GM19397 (cell line): ENCODE measurements at regions not wholly inside any gene's neighbourhood (a gene's known extent, or its start where the extent isn't known, plus 50 kb on each side); places are given as distances from the start of the nearest gene placed in this dataset.

Source experiments
- ATAC-seq: cut with Tn5 transposase; IDR thresholded peaks from one replicate; pipeline ENCODE4 v1.9.1; 2021; ENCODE audit warnings: mild to moderate bottlenecking, moderate library complexity; ENCODE audit not compliant: unreplicated experiment

DNA sequence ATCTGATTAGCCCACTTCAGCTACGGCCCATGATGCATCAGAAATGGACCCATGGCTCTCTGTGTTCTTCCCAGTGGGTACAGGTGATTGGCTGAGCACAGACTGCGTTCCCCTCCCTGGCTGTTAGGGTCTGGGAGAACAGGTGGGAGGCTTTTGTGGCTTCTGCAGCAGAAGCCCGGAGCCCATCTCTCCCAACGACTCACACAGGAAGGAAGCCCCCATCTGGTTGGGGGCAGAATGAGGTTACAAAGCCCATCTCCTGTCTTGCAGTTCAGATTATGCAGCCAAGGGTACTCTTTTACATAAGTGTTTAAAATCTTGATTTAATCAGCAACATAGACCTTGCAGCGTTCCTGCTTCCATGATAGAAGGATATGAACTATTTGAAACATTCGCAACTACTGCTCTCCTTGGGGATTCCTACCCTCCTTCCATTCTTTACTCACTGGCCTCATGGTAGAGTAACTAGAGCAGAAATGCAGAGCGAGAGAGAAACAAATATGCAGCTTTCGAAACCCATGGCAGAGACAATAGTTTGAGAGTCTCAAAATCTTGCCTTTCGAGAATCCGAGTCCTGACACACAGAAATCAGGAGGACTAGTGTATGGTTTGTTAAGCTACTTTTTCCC, 291.3 kb downstream of the TLE3 start:
- ATAC-seq, result no peak

DNA sequence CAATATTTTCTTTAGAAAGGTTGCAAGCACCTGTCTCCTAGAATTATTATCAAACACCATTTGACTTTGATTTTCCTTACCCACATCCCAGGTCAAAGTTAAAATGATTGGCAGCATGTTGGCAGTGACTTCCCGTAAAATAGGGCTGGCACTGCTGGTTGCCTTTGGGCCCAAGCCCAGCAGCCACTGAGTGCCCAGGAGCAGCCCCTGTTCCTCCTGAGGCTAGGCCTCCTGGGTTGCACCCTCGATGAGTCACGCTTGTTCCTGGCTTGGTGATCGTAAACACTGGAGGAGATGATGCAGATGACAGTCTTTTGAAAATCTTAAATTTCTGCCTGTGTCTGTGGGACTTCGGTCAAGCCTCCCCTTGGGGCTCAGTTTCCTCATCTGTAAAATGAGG, 290.0 kb downstream of the TLE3 start:
- no peak for ATAC-seq

DNA sequence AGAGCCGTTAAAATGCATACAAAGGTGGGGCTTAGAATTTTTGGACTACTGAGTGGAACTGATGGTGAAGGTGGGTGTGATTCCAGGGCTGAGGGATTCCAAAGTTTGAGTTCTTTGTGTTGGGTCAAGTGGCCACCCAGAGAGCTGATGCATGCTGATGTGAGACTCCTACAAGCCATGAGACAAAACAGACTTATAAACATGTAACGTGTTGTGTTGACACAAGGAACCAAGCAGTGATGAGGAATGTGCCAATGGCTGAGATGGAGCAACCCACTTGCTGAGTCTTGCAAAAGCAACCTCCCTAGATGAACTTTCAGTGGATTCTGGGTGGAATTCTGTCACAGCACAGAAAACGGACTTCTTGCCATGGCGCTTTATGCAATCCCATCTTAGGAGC, 289.0 kb downstream of the TLE3 start:
- no peak for ATAC-seq

DNA sequence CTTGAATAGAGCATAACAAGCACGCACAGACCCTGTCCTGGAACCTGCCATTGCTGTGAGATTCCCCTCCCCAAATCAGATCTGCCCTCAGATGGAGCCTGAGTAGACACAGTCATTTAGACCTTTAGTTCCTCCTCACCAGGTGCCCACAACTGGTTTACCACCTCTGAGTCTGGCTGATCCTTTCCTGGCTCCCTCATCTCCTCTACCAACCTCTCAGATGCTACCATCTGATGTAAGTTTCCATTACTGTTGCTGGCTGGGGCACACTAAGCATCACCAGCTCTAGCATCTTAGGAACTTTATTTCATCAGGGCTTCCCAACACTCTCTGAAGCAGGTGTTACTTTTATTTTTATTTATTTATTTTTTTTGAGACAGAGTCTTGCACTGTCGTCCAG, 288.3 kb downstream of the TLE3 start:
- ATAC-seq, result no peak

DNA sequence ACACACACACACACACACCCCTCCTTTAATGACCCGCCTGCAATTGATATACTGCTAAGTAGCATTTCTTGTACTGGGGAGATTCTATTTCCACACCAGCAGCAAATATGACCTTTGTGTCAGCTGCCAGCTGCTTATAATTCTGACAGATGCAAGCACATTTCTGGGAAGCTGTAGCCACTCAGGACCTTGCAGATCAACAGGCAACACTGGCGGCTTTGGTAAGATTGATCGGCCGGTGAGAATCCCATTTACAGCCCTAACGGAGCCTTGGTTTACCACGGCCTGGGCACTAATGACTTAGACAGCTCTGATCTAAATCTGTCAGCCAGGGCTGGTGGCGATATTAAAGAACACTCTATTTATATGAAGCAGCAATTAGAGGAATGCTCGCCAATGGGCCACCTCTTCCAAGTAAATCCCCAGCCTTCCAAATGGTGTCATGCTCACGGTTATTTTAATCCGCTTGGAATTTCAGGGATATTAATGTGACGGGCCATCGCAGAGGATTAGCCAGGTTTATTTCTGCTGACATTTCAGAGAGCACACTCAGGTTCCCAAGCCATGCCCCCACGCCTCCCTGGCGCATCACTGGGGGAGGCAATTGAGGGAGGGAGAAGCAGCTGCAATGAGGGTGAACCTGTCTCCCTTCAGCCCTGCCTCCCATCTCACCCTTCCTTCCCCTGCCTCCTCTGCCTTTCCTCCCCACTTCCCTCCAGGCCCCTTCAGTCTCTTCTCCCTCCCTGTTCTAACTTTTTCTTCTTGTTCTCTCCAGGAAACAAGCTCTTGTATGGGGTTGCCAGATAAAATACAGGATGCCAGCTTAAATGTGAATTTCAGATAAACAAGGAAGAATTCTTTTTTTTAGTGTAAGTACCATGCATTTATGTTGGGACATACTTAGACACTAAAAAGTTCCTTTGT, 287.0 kb downstream of the TLE3 start:
- ATAC-seq, result no peak

DNA sequence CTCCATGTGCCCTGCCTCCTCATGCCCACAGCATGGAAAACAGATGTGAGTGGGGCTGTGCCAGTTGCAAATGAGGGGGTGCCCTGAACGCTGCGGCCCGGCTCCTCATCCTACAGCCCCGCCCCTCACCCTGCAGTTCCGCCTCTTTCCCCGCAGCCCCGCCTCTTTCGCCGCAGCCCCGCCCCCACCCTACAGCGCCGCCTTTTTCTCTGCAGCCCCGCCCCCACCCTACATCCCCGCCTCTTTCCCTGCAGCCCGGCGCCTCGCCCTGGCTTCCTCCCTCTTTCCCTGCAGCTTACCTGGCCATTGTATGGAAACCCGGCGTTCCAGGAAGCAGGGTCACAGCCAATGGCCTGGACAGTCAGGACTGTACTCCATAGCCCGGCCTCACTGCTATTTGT, 284.9 kb downstream of the TLE3 start:
- ATAC-seq, result no peak

DNA sequence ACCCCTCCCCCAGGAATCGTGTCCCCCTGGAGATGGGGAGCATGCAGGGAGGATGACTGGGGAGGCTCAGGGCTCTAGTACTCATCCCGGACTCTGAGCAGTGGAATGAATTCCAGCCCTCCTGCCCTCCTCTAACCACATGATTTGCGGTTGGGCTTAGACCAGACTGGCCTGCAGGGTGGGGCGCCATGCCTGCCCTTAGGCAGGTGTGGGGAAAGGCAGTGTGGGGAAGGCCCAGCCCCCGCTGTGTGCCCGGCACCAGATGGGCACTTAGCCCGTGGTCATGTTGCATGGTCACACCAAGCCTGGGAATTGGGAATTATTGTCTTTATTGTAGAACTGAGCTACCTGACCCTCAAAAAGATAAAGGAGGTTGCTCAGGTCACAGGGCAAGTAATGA, 283.8 kb downstream of the TLE3 start:
- no peak for ATAC-seq

DNA sequence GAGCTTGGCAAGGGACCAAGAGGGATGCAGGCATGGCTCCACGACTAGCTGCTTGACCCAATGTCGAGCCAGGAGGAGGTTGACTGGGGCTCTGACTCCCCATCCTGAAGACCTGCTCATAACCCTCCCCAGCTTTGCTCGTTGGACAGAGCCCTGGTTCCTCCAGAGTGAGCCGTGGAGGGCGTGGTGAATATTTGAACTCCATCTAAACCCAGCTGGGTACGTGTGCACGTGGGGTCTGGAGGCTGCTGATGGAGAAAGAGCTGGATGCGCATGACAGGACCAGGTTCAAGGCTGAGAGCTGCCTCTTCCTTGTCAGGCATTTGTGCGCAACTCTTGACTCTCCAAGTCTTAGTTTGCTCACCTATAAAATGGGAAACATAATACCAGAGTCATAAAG, 282.8 kb downstream of the TLE3 start:
- no peak for ATAC-seq

DNA sequence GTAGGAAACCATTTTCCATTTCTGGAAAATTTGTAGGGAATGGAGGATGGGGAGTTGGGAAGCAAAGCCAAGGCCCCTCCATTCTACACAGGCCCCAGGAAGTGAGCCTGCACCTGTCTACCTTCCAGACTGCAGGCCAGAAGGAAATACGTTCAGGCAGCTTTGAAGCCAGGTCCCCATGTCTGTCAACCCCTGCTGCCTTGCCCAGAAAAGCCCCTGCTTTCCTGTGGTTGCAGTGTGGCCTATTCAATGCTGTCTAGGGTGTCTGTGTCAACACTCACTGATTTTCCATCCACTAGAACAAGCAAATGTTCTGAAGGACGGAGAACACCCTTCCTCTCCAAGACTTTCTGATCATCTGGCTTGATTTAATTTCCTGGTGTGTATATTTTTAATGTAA, 281.9 kb downstream of the TLE3 start:
- no peak for ATAC-seq

DNA sequence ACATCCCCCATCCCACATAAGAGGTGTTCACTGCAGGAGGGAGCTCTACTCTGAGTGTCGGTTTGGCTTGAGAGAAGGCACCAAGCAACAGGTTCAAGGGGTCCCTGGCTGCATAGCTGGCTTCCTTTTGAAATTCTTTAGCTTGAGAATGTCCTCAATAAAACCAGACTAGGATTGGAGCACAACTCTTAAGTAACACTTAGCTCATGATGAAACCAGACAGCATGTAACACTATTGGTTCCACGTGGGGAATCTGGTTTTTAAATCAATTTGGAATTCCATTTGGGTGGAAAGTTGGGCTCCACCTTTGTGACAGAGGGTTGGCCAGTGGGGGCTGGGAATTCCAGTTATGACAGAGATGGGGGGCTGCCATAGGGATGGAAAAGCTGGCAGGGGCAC, 281.2 kb downstream of the TLE3 start:
- ATAC-seq, result no peak

DNA sequence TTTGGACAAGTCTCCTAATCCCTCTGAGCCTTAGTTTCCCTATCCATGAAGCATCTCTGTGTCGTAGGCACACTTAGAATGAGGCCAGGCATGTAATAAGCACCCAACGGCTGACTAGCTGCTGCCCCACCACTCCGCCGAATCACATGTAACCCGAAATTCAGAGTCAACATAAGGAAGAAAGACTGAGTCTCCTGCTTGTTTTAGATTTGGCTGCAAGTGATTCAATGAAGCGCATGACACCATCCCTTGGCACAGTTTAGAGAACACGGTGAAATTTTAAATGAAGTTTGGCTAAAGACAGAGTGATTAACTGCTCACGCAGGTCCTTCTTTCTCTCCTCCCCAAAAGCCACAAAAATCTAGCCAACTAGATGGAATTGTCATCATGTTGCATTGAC, 279.2 kb downstream of the TLE3 start:
- ATAC-seq, result no peak

DNA sequence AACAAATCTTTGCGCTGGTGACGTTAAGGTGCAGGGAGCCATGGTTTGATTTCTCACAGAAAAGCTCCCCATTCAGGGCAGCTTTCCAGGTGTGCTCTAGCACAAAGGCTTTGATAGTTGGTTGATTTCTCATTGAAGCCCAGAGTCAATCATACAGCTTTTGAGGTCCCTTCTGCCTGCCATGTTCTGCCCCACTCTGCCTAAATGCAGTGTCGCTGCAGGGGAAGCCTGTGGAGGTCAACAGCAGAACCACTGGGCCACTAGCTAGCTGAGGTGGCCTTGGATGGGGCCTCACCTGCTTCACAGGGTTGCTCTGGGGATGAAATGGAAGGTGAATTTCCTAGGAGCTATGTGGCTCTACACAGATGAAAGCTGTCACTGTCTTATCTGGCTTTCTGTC, 278.3 kb downstream of the TLE3 start:
- no peak for ATAC-seq

DNA sequence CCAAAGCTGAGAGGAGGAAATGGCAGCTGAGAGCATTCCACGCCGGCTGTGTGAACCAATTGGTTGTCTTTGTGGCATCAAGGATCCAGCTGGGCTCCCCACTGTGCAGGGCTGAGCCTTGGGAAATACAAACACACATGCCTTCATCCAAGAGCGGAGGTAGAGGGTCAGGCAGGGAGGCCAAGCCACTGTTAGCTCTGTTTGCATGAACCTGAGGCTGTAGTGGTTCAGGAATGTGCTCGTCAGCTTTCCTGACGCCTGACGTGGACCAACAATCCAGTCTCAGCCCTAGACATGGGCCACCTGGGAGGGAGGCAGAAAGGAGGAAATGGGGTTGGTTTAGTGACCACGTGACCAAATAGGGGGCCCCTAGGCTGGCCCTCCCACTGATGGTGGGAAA, 276.9 kb downstream of the TLE3 start:
- no peak for ATAC-seq

DNA sequence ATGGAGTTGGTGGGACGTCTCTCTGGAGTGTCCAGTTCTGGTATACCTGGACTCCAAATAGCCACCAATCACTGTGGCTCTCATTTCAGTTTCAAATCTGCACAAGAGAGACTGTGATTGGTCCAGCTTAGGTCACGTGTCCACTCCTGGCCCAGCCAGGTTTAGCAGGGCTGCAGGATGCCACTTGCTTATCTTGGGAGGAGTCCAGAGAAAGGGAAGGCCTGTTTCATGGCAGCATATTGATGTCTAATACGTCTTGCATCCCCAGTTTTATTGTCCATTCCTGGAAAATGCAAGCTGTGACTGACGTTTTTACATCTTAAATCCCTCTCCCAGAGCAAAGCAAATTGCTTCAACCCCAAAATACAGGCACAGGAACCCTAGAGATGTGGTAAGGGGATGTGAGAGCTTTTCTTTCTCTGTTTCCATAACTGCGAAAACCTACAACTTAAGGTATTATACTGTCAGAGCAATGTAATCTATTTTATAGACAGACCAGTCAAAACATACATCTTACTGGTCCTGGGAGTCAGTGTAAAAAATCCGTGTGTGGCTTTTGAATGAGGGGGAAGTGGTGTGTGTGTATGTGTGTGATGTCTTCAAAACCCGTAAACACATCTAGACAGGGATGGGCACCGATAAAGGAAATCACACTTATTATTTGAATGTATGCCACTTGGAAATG, 274.4 kb downstream of the TLE3 start:
- no peak for ATAC-seq

DNA sequence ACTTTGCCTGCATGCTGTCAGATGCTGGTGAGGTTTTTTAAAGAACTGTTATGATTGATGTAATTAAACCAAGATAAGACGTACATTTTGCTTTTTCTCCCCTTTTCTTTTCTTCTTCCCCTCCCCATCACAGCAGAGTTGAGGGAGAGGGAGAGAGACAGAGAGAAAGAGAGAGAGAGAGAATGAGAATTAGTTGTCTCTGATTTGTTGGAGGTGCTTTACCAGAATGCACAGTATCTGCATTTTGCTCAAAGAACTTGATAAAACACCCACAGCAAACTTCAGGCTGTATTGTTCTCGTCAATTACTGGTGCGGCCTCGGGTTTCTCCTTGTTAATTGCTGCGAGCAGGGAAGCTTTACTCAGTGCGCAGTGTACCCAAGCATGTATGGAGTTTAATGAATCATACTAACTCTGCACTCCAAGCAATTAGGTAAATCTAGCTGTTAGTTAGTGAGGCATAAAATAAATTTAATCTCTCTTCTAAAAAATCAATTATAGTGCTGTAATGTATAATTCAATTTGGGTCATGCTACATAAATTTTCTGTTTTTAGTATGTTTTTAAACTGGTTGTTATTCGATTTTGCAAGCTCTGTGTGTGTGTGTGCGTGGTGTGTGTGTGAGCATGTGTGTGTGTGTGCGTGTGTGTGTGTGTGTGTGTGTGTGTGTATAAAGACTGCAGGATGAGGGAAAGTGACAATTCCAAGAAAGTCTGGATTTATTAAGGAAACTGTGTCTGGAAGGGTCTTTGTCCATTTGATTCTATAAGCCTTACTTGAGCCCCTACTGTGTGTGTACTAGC, 273.4 kb downstream of the TLE3 start:
- no peak for ATAC-seq

DNA sequence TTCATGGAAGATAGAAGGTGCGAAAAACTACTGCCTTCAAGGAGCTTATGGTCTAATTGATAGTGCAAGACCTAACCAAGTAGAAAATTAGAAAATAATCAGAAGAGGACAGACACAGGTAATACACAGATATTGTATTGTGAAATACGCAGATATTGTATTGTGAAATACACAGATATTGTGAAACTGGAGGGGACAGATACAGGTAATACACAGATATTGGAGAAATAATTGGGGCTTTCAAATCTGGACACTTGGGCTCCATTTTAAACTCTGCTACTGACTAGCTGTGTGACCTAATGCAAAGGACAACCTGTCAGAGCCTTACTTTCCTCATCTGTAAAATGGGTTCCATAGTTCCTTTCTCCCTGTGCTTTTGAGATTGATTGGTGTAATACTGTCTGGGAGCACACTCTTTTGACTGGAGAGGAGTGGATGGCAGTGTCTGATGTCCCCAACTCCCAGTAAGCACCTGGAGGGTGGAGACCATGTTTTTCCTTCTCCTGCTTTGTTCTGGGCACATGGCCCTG, 272.8 kb downstream of the TLE3 start:
- no peak for ATAC-seq

DNA sequence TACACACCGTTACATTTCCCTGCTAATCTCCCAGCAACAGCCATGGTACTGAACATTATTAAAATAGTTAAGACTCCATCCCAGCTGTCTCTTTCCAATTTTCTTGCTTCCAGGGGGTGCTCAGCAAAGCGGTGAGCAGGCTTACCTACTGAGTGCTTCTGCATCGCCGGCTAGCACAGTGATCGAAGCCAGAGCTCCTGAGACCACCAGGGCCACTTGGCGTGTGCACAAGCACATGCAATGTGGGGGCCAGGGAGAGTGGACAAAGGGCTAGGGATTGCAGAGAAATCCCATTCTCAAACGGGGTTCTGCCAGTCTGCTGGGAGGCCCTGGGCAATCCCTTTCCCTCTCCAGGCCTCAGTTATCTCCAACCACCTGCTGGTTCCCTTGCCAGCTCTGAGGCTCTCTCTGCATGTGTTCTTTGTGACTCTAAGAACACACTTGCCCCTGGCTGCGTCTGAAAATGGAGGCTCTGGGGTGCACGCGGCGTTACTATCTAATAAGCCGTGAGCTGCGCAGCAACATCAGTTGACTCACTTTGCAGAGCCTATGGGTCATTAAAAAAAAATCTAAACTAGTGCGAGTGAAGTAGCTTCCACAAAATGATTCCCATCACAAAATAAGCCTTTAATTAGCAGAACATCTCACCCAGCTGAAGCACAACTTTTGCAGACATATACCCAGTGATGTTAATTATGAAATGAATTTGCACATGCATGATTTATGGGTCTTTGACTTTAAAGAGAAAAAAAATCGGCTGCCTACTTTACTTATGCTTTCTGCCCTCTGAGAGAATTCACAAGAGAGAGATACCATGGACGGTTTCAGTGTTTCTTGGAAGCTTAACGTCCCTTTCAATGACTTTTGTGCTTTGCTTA, 271.5 kb downstream of the TLE3 start:
- no peak for ATAC-seq

DNA sequence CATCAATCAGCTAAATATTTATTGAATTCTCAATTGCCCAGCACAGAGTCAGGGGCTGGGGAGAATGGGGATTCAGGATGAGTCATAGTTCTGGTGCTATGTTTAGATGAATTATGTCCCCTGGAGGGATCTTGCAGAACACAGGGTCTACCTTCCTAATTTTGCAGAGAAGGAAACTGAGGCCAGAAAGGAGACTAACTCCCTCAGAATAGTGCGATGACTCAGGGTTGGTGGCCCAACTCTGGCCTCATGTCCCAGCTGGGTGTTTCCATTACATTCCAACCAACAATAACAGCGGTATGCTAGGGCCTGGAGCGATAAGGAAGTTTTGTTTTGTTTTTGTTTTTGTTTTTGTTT, 270.9 kb downstream of the TLE3 start:
- ATAC-seq, result no peak

DNA sequence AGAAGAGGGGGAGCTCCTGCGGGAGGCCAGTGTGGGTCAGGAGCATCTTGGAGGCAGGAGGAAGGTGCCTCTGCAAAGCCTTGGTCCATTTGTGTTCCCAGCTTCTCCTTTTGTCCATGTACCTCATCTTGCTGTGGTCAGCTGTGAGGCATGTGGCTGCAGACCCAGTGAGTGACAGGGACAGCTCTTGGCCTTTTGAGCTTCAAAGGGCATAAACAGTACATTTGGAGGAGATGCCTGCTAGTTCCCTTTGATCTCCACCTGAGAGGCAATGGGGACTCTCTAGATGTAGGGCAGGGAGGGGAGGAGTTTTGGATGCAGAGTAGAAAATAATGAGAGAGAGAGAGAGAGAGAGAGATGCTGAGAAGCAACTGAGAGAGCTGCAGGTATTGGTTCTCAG, 270.0 kb downstream of the TLE3 start:
- no peak for ATAC-seq

DNA sequence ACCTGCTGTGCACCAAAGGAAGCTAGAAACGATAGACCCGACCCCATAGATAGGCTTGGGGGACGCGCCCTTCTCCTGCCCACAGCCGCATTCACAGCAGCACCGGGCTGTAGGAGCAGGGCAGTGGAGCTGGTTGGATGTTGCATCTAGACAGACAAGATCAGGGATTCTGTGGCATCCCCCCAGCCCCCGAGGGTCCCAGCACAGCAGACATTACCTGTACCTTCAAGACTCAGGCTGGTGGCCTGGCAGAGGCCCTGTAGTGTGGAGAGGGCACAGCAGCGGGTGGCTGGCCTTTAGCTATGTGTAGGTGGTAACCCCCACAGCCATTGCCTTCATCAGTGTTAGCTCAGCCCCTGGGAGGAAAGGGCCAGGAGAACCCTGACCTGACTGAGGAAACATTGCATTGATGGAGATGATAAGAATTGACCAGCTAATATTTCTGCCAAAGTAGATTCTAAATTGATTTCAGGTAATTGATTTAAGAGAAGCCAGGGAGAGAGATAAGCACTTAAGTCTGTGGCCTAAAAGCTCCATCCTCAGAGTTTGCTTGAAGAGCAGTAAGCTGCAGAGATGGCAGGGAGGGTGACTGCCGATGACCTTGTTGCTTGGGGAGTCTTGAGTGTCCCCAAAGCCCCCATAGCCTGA, 269.4 kb downstream of the TLE3 start:
- ATAC-seq, result no peak
